ENCODE measurements at regions not wholly inside any gene's neighbourhood (a gene's known extent, or its start where the extent isn't known, plus 50 kb on each side); places are given as distances from the start of the nearest gene placed in this dataset.
"Not testable (repeated sequence)": the region's sequence is repeated elsewhere in the genome, so short reads cannot be mapped to it uniquely, and the experiment has no call there.

DNA sequence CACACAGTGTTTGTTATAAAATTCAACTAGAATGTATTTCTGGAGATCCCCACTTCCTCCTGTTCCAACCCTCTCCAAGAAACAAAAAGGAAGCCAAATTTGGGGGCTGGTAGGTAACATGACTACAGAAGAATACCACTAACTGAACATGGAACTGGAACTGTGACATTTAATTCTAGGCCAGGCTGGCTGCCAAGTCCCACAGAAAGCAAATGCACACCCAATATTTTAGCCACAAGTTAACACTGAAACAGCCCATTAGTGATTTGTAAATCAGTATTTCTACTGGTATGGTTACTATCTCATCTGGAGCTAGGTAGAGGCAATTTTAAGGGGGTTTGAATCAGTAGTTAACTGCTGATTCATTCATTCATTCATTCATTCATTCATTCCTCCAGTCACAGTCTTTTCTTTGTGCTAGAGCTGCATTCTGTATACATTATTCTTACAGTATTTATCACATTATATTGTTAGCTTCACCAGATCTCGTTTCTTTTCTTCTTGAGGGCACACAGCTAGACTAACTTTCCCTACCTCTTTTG lies 131.7 kb upstream of the GDNF start:
- DNase-seq (ENCODE audit: low read depth in 2 of 3, low spot score in 2 of 3), result no peak

DNA sequence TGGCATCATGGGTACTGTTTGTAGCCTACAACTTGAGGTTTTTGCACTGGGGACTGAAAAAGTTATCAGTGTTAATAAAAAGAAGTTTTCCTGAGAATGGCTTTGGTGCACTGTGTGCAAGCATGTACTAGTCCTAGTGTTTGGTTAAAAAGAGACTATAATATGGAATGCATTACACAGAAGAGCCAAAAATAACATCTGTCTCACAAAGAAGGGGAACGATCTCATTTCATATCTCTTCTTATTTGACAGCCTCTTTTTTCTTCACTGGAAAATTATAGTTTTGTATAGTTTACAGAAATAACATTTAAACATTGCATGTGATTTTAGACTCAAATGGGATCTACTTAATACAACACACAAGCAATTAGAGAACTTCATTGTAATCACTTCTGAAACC lies 127.0 kb upstream of the GDNF start:
- DNase-seq (ENCODE audit: low read depth in 2 of 3, low spot score in 2 of 3), result no peak

DNA sequence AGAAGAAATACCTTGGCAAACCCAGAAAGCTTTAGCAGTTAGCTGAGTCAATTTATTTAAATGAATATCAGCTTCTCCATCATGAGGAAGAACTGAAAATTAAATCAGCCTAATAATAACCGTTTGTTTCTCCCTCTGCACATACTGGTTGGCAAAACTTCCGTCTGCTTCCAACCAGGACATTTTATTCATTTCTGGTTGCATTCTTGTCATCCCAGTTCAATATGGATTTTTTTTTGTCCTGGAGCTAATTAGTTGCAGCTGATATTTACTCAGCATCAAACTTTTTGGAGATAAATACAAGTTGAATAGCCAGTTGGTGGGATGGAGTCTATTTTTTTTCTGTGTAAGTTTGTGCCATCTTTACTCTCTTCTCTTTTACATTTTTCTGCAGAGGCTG lies 126.5 kb upstream of the GDNF start:
- DNase-seq (ENCODE audit: low read depth in 2 of 3, low spot score in 2 of 3), result no peak

DNA sequence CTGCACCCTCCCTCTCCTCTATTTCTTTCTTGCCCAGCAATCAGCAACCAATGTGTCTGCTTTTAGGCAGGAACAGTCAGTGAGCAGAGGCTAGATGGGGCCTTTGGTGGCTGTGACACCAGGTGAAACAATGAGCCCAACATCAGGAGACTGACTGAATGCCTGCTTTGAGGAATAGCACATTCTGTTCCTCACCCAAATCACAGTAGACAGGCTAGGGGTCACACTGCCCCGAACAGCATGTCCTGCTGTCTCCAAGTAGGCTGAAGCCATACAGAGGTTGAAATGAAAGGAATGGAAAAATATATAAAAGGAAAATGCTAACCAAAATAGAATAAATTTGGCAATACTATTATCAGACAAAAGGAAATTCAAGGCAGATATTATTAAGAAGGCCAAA lies 122.5 kb upstream of the GDNF start:
- no peak for DNase-seq (ENCODE audit: low read depth in 2 of 3, low spot score in 2 of 3)

DNA sequence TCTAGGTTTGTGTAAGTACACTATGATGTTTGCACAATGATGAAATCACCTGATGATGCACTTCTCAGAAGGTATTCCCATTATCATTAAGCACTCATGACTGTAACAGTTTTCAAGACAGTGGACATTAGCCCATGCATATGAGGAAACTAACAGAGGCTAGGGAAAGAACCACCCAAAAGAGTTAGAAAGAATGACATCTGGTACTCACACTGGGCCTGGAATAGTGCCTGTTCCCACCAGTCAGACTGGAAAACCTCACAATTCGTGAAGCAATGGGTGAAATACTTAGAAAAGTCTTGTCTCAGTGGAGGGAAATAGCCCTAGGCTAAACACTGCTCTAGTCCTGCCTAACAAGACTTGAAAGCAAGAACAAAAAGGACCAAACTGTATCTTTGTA lies 117.4 kb upstream of the GDNF start:
- DNase-seq (ENCODE audit: low read depth in 2 of 3, low spot score in 2 of 3), result no peak

DNA sequence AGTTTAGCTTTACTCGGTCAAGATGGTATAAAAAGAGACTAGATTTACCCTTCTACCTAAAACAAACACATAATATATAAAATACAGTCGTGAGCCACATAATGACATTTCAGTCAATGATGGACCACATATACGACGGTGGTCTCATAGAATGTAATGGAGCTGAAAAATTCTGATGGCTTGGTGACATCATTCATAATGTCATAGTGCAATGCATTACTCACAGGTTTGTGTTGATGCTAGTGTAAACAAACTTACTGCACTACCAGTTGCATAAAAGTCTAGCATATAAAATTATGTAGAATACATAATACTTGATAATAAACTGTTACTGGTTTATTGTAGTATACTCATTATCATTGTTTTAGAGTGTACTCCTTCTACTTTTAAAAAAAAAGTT lies 115.9 kb upstream of the GDNF start:
- no peak for DNase-seq (ENCODE audit: low read depth in 2 of 3, low spot score in 2 of 3)

DNA sequence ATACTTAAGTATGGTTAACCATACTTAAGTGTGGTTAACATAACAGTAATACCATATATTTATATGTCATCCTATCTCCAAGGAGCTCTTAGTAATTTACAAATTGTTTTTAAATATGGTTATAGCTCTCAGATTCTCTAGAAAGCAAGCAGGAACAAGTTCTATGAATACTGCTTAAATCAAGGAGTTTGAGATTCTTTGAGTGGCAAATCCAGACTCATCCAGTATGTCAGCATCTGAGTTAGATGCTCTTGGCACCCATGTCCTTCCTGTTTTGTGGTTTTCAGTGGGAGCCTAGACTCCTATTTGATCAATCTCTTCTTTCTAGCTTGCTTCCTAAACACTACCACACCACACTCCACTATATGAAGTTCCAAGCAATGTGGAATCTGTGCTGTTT lies 114.7 kb upstream of the GDNF start:
- no peak for DNase-seq (ENCODE audit: low read depth in 2 of 3, low spot score in 2 of 3)

DNA sequence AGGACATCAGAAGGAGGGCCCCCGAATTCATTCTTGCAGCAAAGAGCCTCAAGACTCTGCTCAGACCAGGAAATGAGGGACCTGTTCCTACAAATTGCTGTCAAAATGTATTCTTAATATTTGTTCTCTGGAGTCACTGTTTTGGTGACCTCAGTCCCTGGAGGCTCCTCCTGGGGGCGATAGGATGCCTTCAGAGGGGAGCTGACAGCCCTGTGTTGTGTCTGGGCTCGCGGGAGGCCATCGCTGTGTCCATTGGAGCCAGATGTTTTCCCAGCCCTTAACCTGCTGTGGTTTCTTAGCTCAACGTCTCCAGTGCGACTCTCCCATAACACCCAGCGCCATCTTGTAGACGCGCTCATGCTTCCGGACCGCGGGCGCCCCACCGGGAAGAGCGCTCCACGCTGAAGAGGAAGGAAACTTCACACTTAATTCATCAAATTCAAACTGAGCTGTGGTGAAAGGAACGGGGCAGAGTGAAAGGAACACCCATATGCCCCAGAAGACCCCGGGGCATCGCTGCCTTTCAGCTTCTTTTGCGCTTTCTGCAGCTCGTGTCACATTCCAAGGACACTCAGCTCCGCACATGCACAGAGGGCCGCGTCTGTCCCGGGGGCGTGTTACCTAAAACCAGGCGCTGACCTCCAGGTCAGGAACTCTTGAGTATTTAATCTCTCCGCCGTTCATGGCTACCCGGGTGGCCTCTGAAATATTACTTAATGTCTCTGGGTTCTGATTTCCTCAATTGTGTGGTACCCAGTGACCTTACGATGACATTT lies 112.3 kb upstream of the GDNF start:
- no peak for DNase-seq (ENCODE audit: low read depth in 2 of 3, low spot score in 2 of 3)

DNA sequence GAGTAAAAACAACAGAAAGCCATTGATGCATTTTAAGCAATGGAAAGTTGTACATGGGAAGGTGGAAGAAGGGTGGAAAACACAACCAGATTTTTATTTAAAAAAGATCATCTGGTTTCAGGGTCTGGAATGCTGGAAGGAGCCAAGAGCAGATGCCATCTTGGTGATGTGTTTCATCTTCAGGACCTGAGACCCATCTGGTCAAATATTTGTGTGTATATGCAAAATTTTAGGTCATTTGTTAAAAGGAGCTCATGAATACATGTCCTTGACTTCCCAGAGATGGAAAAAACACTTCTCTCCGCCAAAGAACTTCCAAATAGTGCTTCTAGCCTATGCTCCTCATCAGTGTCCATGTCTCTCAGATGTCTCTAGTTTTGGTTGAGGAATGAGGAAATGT lies 110.6 kb upstream of the GDNF start:
- DNase-seq (ENCODE audit: low read depth in 2 of 3, low spot score in 2 of 3), result no peak

DNA sequence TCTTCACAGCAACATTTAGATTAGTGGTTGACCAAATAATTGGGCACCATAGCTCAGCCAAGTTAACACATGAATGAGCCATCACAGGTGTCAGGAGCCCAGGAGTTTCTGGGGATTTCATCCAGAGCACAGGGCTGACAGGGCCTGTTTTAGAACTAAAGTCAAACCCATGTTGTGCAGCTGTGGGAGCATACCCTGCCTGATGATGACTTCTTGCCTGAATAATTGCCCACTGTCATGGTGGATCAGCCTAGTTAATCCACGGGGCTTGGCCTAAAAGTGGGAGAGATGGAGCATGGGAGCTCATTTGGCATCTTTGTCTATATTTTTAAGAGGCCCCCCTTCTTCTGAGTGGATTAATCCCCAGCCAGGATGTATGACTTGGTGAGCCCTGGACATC lies 105.6 kb upstream of the GDNF start:
- DNase-seq (ENCODE audit: low read depth in 2 of 3, low spot score in 2 of 3), result no peak

DNA sequence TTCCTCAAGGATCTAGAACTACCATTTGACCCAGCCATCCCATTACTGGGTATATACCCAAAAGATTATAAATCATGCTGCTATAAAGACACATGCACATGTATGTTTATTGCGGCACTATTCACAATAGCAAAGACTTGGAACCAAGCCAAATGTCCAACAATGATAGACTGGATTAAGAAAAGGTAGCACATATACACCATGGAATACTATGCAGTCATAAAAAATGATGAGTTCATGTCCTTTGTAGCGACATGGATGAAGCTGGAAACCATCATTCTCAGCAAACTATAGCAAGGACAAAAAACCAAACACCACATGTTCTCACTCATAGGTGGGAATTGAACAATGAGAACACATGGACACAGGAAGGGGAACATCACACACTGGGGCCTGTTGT lies 103.3 kb upstream of the GDNF start:
- DNase-seq (ENCODE audit: low read depth in 2 of 3, low spot score in 2 of 3), result not testable (repeated sequence)

DNA sequence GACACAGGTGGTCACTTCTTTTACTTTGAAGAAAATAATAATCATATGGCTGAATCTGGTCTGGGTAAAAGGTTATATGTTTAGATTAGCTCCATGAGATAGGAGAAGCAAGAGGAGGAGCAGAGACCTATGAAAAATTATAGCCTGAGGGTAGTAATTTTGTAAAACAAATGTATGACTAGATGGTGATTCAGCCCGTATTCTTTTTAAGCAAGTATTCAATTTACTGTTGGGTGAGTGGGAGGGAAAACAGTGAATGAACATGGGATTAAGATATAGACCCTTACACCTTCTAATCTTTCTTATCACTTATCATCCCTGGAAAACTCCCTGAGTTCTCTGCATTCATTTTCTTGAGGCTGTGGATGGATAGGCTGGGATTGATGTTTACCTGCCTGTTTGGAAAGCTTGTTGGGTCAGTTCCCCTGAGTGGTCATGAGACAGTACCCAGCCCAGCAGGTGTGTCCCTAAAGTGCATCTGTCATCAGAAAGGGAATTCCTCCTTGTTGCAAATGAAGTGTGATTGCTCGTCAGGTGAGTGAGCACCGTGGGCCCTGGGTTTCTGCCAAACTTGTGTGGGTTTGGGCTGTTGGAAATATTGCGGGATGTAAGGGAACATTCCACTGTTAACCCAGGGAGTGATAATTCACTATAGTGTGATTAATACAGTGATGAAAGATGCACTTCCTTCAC lies 101.2 kb upstream of the GDNF start:
- DNase-seq (ENCODE audit: low read depth in 2 of 3, low spot score in 2 of 3), result no peak

DNA sequence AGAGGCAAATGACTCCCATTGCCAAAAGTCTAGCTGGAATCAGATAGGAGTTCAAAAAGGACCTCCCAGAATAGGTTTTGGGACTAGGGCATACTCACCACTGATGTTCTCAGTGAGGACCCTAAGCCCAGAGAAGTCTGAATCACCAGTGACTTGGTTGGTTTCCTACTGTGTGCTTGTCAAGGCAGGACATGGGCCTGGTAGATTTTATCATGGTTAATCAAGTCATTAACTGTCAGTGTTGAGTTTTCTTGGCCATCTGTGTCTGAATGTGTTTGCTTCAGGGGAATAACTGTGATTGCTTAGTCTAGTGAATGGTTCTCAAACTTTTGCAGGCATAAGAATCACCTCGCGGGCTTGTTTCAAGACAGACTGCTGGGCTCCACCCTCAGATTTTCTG lies 99.0 kb upstream of the GDNF start:
- DNase-seq (ENCODE audit: low read depth in 2 of 3, low spot score in 2 of 3), result no peak

DNA sequence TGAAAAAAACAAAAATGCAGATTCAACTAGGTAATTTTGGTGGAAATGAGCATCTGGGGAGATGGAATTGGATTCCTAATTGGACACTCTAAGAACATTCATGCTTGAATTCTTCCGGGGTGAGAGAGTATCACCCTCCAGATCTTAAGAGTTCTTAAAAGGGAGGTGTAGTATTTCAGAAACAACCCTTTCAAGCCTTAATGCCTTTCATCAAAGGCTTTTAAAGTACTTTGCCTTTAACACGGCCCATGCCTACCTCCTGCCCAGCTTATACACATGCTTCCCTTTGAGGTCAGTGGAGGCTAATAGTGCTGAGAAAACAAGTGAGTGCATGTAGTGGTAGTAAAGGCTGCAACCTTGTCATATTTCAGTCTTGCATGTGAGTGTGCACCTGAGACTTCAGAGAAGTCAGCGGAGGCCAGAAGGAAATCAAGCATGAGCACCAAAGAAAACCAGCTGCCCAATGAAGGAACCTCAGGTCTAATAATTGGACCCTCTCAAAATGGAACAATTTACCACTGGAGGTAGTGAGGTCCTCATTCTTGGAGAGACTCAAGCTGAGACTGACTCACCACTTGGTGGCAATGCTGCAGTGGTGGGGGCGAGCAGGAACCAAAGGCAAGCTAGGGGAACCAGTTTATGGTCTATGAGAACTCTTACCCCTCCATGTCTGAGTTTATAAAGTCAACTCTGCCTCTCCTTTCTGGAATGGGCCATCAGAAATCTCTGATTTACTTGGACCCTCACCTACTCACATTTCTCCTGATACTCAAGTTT lies 98.4 kb upstream of the GDNF start:
- no peak for DNase-seq (ENCODE audit: low read depth in 2 of 3, low spot score in 2 of 3)

DNA sequence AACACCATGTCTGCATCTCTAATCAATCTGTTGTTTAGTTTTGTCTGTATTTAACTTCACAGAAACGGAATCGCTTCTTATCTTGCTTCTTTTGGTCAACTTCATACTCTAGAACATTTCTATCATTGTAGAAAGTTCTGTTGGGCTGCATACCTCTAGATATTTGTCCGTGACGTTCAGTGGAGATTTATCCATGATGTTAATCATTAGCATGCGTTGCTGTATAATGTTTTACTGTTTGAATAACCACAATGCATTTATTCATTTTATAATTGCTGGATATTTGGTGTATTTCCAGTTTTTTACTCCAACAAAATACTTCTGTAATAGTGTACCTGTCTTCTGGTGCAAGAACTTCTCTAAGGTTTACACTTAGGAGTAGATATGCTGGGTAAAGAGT lies 96.2 kb upstream of the GDNF start:
- no peak for DNase-seq (ENCODE audit: low read depth in 2 of 3, low spot score in 2 of 3)

DNA sequence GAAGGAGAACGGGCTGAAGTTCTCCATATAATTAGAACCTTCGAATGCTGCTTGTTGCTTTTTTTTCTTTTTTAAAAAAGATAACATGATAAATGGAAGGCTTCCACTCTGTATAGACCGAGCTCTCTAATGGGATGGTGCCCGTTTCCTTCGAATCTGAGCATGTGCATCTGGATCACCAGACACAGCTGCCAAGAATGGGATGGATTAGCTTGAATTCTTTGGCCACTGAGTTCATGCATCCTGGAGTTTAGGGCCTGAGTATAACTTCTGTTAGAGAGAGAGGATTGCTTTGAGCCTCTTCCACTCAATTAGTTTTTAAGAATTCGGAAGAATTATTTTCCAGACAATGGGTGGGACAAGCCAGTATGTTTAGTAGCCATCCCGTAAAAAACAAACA lies 93.7 kb upstream of the GDNF start:
- no peak for DNase-seq (ENCODE audit: low read depth in 2 of 3, low spot score in 2 of 3)

DNA sequence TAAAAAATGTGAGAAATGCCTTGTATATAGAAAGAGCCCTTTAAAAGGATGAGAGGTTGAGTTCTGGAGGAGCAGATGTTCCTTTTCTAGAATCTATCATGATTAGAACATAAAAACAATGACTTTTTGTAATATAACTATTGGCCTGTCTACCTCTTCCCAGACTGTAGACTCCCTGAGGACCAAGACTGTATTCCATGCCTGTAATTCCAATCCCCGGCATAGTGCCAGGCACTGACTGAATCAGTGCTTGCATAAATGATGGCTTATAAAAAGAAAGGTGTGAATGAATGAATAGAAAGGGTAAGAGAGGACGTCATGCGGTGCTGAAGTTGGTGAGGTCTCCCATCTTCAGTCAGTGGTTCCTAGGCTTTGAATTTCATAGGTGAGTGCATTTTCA lies 92.6 kb upstream of the GDNF start:
- no peak for DNase-seq (ENCODE audit: low read depth in 2 of 3, low spot score in 2 of 3)

DNA sequence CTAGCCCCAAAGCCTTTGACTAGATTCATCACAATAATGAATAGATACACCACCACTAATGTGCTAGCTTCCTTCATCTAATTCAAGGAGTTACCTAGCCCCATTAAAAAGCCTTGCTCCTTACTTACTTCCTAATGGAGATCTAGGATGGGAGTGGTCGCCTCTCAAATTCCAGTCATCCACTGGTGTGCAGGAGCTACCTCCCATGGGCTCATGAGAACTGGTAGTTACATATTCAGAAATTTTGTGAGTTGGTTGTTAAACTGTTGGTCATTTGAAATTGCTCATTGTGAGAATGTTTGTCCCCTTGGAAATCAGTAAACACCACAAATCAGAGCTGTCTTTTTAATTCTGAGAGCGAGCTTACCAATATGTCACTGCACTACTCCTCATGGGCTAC lies 91.7 kb upstream of the GDNF start:
- no peak for DNase-seq (ENCODE audit: low read depth in 2 of 3, low spot score in 2 of 3)

DNA sequence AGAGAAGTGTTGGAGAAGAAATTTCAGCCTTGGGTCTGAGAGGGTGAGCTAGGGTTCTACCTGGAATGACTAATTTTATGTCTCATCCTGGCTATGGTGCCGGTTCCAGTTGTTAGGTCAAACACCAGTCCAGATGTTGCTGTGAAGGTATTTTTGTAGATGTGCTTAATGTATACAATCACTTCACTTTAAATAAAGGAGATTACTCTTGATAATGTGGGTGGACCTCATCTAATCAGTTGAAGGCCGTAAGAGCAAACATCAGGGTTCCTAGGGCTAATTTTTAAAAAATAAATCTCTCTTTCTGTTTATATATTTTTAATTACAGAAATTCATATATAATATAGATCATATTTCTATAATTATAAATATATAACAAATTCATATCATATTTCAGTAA lies 90.5 kb upstream of the GDNF start:
- DNase-seq (ENCODE audit: low read depth in 2 of 3, low spot score in 2 of 3), result no peak

DNA sequence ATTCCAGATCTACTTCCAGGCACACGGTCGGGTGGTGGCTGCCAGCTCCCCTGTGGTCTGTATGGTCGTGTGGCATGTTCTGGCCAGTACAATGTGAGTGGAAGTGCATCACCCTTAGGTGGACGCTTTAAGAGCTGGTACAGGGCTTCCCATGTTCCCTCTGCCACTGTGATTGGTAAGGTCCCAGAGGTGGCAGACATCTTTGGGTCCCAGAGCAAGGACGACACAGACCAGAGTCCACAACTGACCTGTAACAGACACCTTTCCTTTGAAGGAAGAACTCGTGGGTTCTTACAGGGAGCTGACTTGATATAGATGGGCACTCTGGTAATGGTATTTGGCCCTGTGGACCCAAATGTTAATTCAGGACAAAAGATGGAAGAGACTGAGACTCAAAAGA lies 90.0 kb upstream of the GDNF start:
- DNase-seq (ENCODE audit: low read depth in 2 of 3, low spot score in 2 of 3), result no peak

DNA sequence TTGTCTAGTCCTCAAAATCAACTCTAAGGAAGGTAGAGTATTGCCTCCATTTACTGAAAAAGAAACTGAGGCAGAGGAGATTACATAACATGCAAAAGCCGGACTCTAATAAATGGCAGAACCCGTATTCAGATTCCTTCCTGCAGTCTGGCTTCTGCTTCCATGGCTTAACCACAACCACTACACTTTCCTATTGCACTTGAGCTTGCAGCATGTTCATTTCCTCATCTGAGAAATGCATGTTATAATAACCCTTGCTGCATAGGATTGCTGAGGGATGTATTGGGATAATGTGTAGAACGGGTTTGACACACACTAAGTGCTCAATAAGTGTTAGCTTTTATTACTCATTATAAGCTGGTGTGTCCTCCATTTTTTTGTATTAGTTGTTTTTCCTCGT lies 87.9 kb upstream of the GDNF start:
- DNase-seq (ENCODE audit: low read depth in 2 of 3, low spot score in 2 of 3), result not testable (repeated sequence)

DNA sequence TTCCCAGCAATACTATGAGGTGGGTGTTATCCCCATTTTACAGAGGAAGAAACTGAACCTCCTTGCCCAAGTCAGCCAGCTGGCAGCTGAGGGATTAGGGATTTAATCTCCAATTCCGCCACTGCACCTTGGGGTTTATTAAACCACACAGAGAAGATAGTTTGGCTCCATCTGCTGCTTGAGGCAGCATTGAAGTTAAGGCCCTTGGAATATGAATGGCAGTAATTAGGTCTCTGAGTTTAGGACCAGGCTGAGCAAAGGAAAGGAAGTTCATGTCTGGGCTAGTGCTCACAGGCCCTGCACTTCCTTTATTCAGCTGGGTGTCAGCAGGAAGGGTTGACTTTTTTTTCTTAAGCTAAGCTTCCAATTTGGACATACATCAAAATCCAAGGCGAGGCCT lies 86.9 kb upstream of the GDNF start:
- no peak for DNase-seq (ENCODE audit: low read depth in 2 of 3, low spot score in 2 of 3)
